Left ventricle myocardium inferior (tissue), 1 donor: ENCODE measurements at regions not wholly inside any gene's neighbourhood (a gene's known extent, or its start where the extent isn't known, plus 50 kb on each side); places are given as distances from the start of the nearest gene placed in this dataset.

Experiments used
- DNase-seq: peaks from one replicate; pipeline ENCODE4 v3.0.0-alpha.2; 2020
- H3K27ac ChIP-seq: fragments of 200-600 bp; replicated peaks from 2 replicates; pipeline ENCODE4 v1.8.0; 2021
- H3K27me3 ChIP-seq: fragments of 200-600 bp; 2 replicates; pipeline ENCODE4 v1.8.0; 2021; ENCODE audit warnings: low read depth
- H3K36me3 ChIP-seq: fragments of 200-600 bp; 2 replicates; pipeline ENCODE4 v1.8.0; 2021
- H3K4me1 ChIP-seq: fragments of 200-600 bp; 2 replicates; pipeline ENCODE4 v1.8.0; 2021
- H3K4me3 ChIP-seq: fragments of 200-600 bp; 2 replicates; pipeline ENCODE4 v1.8.0; 2021; ENCODE audit warnings: mild to moderate bottlenecking, moderate library complexity
- H3K9me3 ChIP-seq: fragments of 200-600 bp; replicated peaks from 2 replicates; pipeline ENCODE4 v1.8.0; 2021
- intact Hi-C: fragments of 100-400 bp; cut with micrococcal nuclease; formaldehyde crosslinking; loops from one replicate; pipeline ENCODE4 v1.11.0; 2022
- TF ChIP-seq, protein P1 (sequence below): fragments of 200-600 bp; IDR thresholded peaks from 2 replicates; pipeline ENCODE4 v1.8.0; 2021; ENCODE audit warnings: antibody characterized with exemption, mild to moderate bottlenecking, borderline replicate concordance
- donor health status: DM: no; HTN: yes; CAD: no; lungs with severe emphysema.

DNA sequence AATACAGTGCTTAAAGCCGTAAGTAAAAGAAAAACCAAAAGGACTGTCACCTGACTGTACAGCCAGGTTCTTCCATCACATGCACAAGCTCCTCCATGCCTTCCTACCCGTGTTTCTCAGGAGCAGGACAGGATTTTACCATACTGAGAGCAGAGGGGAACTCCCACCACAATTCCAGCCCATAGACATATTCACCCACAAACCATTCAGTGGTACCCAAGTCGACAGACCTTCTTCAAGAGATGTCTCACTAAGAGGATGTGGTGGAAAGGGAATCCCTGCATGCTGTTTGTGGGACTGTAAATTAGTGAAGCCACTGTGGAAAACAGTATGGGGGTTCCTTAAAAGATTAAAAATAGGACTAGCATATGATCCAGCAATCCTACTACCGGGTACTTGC, 66.9 kb upstream of the DOCK9 start:
- no peak for DNase-seq
- Histone ChIP-seq H3K9me3 (no peaks in the 10 kb centered on the region), H3K27me3 (no peaks in the 10 kb centered on the region), H3K27ac (no peak overlapping the region), H3K36me3 (no peaks in the 10 kb centered on the region), H3K4me3 (no peak overlapping the region), H3K4me1 (peaks cover 14% of the 10 kb centered on the region)
- intact Hi-C loops = no loop called here
- TF ChIP-seq, protein P1, sequence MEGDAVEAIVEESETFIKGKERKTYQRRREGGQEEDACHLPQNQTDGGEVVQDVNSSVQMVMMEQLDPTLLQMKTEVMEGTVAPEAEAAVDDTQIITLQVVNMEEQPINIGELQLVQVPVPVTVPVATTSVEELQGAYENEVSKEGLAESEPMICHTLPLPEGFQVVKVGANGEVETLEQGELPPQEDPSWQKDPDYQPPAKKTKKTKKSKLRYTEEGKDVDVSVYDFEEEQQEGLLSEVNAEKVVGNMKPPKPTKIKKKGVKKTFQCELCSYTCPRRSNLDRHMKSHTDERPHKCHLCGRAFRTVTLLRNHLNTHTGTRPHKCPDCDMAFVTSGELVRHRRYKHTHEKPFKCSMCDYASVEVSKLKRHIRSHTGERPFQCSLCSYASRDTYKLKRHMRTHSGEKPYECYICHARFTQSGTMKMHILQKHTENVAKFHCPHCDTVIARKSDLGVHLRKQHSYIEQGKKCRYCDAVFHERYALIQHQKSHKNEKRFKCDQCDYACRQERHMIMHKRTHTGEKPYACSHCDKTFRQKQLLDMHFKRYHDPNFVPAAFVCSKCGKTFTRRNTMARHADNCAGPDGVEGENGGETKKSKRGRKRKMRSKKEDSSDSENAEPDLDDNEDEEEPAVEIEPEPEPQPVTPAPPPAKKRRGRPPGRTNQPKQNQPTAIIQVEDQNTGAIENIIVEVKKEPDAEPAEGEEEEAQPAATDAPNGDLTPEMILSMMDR = no peak

- intact Hi-C loops = no loop called here
- no peak overlapping the region for H3K27ac ChIP-seq
- H3K4me1 ChIP-seq = peaks cover 14% of the 10 kb centered on the region
These were observed 67.5 kb upstream of the DOCK9 start for GRCh38 chr13:99045396-99045795.

GRCh38 chr13:99046851-99047250, 69.0 kb upstream of the DOCK9 start:
- H3K27ac ChIP-seq = peak overlapping the region; percentile 64
- TF ChIP-seq, protein P1 = no peak
- H3K27me3 ChIP-seq = no peaks in the 10 kb centered on the region
- DNase-seq = no peak
- no peaks in the 10 kb centered on the region for H3K36me3 ChIP-seq
- H3K4me1 ChIP-seq = peaks cover 26% of the 10 kb centered on the region
- H3K9me3 ChIP-seq = no peaks in the 10 kb centered on the region
- intact Hi-C loops = no loop called here
- no peak overlapping the region for H3K4me3 ChIP-seq

More at GRCh38 chr13:99045396-99045795, 67.5 kb upstream of the DOCK9 start:
- no peak overlapping the region for H3K4me3 ChIP-seq
- H3K36me3 ChIP-seq = no peaks in the 10 kb centered on the region
- no peaks in the 10 kb centered on the region for H3K27me3 ChIP-seq
- no peak for DNase-seq
- TF ChIP-seq, protein P1 = no peak
- no peaks in the 10 kb centered on the region for H3K9me3 ChIP-seq

GRCh38 chr13:99050983-99051488, 73.2 kb upstream of the DOCK9 start:
- no peak for DNase-seq
- Histone ChIP-seq H3K27me3 (no peaks in the 10 kb centered on the region), H3K4me1 (peaks cover 43% of the 10 kb centered on the region), H3K9me3 (no peaks in the 10 kb centered on the region), H3K4me3 (no peak overlapping the region), H3K36me3 (no peaks in the 10 kb centered on the region), H3K27ac (no peak overlapping the region)
- intact Hi-C loops = no loop called here
- TF ChIP-seq, protein P1 = no peak

DNA sequence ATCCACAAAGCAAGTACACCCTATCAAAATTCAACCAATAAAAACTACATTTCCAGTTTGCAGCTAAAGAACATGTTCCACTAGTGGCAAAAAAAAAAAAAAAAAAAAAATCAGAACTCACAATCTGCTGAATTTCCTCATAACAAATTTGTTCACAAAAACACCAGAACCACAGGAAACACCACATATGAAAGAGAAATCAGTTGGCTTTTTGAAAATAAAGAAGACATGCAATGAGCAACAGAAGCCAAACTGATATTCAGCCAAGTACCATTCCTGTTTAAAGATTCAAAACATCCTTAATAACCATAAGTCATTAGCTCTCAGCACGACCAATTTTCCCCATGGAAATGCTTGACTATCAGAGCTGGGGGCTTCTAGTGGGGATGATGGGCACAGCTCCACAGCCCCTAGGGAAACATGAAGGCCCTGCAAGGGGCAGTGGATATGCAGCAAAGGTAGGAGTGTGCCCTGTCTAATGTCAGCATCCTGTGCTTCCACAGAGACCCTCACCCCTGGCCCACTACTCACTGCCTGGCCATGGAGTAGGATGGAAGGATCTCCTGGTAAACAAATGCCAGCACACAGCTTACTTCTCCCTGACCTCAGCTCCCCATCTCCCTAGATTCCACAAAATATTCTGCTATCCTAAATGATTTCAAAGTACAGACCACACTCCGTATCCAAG, 74.0 kb upstream of the DOCK9 start:
- Histone ChIP-seq H3K36me3 (no peaks in the 10 kb centered on the region), H3K4me1 (peaks cover 43% of the 10 kb centered on the region), H3K27me3 (no peaks in the 10 kb centered on the region), H3K9me3 (no peaks in the 10 kb centered on the region), H3K27ac (no peak overlapping the region), H3K4me3 (no peak overlapping the region)
- TF ChIP-seq, protein P1 = no peak
- intact Hi-C loops = no loop called here
- no peak for DNase-seq
